HG02884 (cell line): ENCODE measurements at regions not wholly inside any gene's neighbourhood (a gene's known extent, or its start where the extent isn't known, plus 50 kb on each side); places are given as distances from the start of the nearest gene placed in this dataset.

Experiments
- ATAC-seq: cut with Tn5 transposase; IDR thresholded peaks from one replicate; pipeline ENCODE4 v1.9.1; 2021; ENCODE audit warnings: mild to moderate bottlenecking, moderate library complexity; ENCODE audit not compliant: unreplicated experiment

DNA sequence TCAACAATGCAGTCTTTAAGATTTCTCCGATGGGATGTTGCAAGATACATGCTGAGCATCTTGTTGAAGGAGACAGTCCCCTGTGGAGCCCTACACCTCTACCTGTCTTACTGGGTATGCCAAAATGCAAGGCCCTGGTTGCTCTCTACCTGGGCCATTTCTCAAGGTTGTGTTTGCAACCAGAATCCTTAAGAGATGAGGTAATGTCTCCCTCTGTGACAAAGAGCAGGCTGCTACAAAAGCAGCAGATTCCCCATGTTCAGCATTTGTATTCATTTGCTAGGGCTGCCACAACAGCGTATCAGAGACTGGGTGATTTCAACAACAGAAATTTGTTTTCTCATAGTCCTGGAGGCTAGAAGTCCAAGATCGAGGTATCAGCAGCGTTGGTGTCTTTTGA is 138.4 kb upstream of the RPS23 start:
- ATAC-seq = no peak

DNA sequence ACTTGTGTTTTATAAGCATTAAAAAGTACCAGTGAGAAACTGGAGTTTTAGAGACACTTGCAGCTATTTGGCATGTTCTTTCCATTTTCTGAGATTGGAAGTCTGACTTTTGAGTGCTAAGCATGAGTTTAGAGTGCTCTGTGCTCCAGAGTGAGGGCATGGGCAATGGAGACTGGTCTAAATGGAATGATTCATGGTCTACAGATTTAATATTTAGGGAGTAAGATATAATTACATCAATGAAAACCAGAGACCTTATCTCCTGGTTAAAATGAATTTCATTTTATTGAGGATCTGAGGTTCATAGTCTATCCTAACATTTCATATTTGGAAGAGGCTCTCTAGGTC is 135.9 kb upstream of the RPS23 start:
- ATAC-seq = no peak

DNA sequence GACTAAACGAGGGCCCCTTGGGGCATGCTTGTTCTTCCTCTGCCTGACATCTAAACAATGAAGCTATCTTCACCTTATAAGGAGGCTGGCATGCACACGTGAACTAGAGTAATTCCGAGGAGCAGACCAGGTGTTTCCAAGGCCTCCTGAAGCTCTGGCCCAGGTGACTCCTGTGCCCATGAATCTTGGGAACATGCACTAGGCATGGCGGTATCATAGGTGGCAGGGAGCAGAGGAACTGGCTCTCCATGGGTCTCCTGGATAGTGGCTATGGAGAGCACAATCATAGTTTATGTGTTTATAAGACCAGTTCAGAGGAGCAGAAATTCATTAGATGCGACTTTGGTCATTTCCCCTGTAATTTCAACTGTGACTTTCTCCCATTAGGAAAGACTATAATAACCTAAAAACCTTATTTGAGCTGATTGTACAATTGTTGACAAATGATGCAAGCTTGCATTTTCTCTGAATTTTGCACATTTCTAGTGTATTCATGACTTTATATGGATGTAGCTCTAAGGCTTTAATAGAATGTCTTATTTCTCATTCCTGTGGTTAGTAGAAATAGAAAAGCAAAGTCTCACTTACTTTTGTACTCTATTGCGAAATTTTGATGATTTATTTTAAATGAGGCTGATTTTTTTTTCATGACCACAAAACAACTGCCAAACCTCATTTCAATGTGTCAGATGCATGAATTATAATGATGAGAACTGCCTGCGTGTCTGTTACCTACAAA is 135.3 kb upstream of the RPS23 start:
- no peak for ATAC-seq

DNA sequence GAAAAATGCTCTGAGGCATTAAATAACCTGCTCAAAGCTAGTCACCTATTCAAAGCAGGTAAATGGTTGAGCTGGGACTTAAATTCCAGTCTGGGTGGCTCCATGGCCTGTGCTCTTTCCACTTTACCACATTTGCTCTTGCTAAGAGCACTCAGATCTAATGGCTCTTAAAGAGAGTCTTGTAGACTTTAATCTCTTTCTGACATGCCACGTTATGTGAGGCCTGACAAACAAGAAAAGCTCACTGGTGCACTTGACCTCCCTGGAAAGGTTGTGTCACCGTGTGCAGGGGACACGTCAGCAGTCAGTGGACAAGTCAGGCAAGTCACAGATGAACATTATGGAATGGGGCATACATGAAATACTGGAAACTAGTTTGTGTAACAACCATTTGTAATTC is 129.9 kb upstream of the RPS23 start:
- ATAC-seq = no peak

DNA sequence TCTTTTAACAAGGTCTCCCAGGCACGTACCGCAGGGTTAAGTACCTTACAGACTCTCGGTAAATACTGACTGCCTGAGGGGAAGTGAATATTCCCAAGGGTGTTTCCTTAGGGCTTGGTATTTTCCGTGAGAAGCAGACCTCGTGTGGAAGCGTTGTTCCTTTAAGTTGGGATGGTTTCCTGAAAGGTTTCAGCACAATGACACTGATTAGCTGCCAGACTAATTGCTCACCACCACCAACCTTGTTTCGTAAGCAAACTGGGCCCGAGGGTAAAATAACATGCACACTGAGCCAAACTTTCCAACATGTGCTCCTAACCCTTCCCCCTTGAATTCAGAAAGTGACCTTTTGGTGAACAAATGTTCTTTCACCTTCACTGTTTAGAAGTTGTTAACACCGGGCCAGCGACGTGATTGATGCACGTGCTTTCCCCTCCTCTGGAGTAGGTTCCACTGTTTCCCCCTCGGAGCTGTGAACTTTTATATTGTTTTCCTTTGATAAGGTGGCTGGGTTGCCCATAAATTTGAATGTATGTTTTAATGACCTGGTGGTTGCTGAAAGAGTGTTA is 128.1 kb upstream of the RPS23 start:
- no peak for ATAC-seq

DNA sequence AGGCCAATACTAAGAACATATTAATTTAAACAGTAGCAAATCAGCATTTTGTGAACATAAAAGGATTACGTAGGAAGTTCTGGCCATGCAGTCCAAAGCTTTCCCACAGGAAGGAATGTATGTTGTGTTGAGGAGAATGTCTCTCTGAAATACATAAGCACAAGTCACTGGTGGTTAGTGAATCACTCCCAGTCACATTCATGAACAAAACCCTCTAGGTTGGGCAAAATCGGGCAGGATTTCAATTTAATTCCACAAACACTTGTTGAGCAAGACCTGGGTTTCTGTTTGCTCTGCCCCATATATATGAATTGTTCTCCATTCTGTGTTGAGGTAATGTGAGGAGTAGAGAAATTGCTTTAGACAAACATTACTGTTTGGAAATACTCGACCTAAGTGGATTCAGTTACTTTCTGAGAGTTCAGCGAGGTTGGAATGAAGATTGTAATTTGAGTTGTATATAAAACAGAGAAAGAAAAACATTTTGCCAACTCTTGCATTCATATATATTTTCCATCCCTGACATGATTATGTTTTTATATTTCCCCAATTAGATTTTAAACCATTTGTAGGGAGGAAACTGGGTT is 127.6 kb upstream of the RPS23 start:
- no peak for ATAC-seq

DNA sequence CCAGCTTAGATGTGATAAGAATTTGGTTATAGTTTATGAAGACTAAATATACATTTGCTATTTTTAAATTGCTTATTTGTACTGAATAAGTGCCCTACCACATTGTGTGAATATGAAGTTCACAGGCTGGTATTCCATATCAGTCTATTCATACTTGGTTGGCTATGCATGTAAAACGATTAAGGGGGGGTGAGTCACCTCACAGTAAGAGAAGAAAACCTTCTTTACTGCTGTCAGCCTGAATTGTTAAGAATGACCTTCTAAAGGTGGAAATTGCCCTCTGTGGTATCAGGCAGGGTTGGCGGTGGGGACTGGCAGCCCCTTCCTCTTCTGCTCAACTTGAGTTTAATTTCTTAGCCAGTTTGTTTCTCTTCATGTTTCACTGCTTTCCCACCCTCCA is 127.0 kb upstream of the RPS23 start:
- no peak for ATAC-seq

DNA sequence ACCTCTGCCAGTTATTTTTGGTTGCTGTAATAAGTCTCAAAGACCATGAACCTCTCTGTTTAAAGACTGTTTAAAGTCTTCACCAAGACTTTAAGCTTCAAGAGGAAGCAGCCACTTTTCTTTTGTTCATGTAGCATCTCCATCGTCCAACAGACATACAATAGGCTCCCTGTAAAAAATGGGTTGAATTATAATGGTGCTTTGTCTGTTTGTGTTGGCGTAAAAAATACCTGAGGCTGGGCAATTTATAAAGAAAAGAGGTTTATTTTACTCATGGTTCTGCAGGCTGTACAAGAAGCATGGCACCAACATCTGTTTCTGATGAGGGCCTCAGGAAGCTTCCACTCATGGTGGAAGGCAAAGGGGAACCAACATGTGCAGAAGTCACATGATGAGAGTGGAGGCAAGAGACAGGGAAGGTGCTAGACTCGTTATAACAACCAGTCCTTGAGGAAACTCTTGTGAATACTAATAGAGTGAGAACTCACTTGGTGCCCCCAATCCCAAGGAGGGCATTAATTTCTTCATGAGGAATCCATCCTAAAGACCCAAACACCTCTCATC is 126.3 kb upstream of the RPS23 start:
- no peak for ATAC-seq

DNA sequence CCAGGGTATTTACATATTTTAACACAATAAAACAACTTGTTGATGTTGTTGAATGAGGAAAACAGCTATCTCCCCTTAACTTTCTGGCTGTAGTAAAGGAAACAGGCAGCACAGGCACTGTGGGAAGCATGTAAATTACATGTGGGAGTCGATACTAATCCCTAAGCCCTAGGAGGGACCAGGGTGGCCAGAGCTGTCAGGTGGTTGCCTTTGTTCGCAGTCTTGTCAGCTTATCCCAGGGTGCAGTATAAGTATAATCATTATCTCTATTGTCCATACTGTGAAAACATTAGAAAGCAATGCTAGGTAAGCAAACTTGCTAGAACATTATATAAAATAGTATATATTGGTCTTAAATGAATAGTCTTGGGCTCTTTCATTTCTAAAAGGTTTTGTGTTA is 125.6 kb upstream of the RPS23 start:
- no peak for ATAC-seq

DNA sequence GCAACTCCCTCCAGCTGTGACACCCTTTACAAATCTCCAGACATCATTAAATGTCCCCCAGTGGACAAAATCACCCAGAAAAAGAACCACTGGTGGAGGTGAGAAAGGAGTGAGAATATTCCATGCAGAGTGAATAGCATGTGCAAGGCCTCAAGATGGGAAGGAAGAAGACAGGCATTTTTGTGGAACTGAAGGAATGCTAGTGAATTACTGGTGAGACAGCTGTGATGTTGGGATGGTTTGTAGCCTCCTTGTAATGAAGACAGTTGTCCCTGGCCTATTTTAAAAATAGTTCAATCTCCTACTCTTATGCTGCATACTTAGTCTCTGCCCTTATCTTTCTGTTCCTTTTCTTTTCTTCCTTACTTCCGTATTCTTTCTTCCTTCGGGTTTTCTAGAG is 124.9 kb upstream of the RPS23 start:
- ATAC-seq = no peak

DNA sequence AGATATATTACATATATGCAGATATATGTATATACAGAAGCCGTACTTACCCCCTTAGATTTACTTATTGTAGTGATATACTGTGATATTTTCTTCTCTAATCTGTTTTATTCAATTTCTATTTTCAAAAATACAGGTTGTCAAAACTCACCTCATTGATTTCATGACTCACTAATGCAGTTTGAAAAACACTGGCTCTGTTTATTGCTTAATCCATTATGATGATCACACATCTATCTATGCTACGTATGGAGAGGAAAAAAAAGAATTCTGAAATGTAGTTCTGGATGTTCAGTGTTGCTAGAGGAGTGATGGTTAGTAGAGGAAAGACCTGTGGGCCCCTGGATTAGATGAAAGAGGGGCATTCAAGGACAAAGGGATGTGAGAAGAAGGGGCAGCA is 121.0 kb upstream of the RPS23 start:
- no peak for ATAC-seq

DNA sequence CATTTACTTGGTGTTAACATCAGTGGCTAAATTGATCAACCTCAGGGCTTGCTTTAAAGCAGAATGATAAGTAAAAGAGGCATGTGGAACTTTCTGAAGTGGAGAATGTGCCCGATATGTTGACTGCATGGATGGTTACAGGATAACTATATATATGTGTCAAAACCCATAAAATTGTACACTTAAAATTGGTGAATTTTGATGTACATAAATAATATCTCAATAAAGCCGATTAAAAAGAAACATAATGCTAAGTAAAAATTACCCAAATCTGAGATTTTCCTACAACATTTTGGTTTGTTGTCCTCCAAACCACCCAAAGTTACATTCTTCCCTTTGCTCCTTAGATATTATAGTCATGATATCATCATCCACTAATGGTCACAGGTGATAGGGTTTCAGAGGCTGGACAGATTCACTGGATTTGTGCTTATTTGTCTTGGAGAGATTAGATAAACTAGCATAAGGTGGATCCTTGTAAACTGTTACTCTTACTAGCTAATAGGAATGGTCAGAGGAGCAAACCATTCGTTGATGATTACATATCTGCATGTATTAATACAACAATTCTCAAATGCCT is 119.7 kb upstream of the RPS23 start:
- no peak for ATAC-seq

DNA sequence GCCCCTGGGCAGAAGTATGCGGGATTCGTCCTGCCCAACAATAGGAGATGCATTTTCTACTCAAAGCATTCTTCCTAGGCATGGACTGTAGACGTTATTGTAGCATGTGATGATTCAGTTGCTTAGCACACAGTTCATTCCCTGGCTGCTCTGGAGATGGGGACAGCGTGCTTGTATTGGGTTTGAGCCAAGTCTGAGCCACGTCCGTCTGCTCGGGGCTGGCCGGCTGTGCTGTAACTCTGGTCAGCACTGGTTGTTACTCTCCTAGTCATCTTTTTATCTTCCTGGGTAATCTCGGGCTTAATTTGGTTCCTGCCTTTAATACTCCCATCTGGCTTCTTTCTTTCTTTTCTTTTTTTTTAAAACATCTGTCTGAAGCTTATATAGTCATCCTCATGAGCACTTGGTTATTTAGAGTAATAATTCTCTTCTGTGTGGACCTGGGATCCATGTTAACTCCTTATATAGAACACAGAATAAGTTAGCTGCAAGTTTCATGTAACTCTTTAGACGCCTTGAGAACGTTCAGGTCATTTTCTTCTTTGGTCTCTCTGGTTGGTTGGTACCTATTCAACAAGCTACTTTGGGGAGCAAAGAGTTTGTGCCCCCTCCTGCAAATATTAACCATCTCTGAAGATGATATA is 118.8 kb upstream of the RPS23 start:
- ATAC-seq = no peak

DNA sequence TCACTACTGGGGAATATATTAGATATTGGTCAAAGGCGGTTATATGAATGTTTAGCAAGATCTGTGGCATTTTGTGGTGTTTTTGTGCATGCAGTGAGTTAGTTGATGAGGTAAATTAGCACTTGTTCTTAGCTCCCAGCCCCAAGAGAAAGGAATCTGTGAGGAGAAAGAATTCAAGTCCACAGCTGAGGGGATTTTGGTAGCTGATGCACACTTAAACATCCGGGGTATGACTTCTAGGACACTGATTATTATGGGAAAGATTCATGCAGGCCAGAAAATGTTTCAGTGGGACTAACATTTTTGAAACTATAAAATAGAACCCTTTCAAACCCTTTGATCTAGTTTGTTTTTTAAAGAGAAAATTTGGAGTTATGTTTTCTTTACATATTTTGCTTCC is 118.2 kb upstream of the RPS23 start:
- ATAC-seq = no peak

DNA sequence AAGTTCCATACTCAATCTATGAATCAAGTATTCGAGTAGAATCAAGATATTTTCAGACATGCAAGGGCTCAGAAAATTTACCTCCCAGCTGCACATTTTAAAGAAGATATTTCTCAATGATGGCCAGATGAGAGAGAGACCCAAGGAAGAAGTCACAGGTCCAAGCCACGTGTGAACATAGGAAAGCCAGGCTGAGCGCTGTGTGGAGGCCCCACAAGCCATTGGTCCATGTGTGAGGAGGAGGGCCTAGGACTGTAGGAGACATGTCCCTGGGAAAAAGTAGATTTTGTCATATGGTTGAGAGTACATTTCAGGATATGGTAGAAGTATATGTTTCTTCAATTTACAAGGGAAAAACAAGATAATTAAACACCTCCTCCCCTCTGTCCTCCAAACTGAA is 115.8 kb upstream of the RPS23 start:
- no peak for ATAC-seq

DNA sequence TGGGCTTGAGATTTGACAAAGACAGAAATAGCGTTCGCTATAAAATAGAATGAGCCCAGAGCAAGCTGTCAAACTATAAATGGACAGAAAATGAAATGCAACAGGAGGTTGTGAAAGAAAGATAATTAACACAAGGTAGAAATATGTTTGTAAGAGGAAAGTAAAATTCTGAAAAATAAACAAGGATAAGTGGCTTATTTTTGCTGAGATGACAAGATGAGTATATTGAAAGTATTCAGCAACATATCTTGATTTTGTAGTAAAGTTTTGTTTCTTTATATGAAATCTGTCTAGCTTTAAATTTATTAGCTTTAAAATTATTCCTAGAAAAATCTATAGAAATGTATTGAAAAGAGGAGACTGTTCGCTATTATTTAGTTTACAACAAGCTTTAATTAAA is 111.9 kb upstream of the RPS23 start:
- ATAC-seq = no peak

DNA sequence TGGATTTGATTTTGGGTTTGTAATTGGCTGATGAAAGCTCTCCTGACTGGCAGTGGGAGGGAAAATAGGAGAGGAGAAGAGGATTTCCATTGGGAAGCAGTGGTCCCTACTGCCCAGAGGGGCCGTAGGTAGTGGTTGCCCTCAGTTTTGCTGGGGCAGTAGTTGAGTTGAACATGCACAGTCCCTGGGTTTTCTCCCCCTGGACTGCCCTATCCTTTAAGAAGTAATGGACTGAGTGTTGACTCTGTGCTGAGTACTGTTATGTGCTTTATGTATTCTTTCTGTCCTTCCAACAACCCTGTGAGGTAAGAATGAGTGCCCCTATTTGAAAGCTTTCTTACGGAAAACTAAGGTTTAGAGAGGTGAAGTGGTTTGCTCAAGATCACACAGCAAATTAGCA is 111.2 kb upstream of the RPS23 start:
- ATAC-seq = no peak

DNA sequence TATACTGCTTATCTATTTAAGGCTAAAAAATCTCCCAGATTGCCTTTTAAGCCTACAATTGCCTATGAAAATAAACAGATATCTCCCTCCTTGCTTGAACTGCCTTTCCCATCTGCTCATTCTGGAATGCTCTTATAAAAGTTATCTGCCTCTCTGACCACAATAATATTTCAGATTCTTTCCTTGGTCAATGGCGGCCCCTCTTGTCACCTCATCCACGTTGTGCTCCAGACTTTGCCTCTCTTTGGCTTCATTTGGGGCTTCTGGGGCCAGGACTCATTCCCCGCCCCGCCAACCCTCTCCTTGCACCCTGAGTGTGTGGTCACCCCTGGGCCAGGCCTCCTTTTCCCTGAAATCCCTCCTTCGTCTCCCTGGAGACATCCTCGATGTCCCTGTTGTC is 110.0 kb upstream of the RPS23 start:
- no peak for ATAC-seq

DNA sequence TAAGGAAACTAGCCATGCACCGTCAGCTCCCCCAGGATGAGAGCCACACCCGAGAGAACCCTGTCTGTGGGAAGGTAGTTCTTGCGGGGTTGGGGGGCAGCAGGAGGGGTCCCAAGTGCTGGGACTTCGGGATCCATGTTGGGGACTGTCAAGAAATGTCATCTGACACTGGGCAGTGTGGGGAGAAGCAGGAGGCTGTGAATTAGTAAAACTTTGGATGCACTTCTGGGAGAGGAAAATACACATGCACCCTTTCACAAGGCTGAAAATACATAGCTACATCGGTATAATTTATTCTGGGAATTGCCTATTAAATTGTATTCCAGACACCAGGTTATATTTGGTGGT is 109.6 kb upstream of the RPS23 start:
- no peak for ATAC-seq

DNA sequence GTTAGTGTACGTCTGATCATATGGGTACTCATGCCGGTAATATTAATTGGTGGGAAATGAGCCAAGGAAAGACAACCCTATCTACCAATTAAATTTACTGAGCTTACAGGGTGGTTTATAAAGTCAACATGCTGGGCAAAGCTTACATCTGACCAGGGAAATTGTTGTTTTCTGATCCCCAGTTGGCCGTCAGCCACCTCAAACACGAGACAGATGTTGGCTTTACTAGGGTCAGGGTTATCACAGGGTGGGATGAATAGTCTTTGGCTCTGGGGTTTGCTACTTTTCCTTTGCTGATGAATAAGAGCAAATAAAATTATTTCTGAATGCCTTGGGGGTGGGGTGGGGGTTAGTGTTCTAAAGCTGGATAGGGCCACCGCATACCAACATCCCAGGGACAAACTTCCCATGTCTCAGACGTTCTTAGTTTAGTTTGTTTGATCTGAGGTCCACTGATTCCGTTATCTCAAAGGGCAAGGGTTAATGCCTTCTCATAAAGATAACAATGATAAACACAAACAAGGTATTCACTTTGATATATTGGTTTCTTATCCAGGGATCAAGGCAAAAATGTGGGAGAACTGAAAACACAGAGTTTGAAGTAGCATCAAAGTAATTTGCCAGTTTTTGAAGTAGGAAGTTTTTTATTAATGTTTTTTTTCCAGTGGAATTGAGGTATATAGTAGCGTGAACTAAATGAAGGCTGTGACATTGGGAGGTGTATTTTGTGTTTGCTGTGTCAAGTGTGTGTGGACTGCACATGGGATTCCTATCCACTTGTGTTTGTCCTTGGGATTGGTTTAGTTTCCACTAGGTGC is 109.1 kb upstream of the RPS23 start:
- ATAC-seq = no peak

DNA sequence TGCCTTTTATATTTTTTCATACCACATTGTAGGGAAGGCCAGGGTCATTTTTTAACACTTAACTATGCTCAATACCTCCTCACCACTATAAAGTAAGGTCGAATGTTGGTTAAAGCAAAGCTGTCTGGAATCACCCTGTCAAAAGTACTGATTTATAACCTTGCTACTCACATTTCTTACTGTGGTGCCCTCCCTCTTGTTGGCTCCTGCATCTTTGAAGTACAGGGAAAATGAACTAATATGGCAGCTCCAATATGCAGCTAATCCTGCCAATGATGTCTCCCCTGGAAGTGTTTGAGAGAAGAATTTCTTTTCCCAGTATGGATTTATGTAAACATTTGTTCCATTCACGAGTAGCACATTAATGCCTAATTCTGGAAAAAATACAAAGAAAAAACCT is 108.4 kb upstream of the RPS23 start:
- ATAC-seq = no peak
